Testis (tissue), 2 donors: ENCODE measurements at regions not wholly inside any gene's neighbourhood (a gene's known extent, or its start where the extent isn't known, plus 50 kb on each side); places are given as distances from the start of the nearest gene placed in this dataset.

Experiments
- DNase-seq: peaks from one replicate; pipeline ENCODE4 v3.0.0-alpha.2; 2019
- H3K27ac ChIP-seq, 2 donors: fragments of 200-600 bp; sonication (generic); one replicate each; pipeline ENCODE4 v1.5.1; 2019
- H3K27me3 ChIP-seq: fragments of 200-600 bp; sonication (generic); one replicate; pipeline ENCODE4 v1.5.1; 2019
- H3K36me3 ChIP-seq: fragments of 200-600 bp; sonication (generic); one replicate; pipeline ENCODE4 v1.5.1; 2017; ENCODE audit warnings: low read depth; ENCODE audit errors: missing control alignments
- H3K4me1 ChIP-seq: fragments of 200-600 bp; sonication (generic); one replicate; pipeline ENCODE4 v1.5.1; 2019
- H3K4me3 ChIP-seq, 2 donors: fragments of 200-600 bp; sonication (generic); one replicate each; pipeline ENCODE4 v1.5.1; 2017 to 2019
- H3K9me3 ChIP-seq: fragments of 200-600 bp; sonication (generic); one replicate; pipeline ENCODE4 v1.5.1; 2017
- POLR2A ChIP-seq: fragments of 450-650 bp; IDR thresholded peaks from one replicate; pipeline ENCODE4 v1.6.1; 2017; ENCODE audit warnings: antibody characterized with exemption, mild to moderate bottlenecking, moderate library complexity
- WGBS, 2 donors: methylation state at CpG; one replicate each; pipeline ENCODE4 v1.1.5; 2018; 5-methylcytosine and 5-hydroxymethylcytosine counted together
- intact Hi-C: fragments of 100-400 bp; cut with DNase I; formaldehyde crosslinking; loops from one replicate; pipeline ENCODE4 v1.15.1; 2023; ENCODE audit warnings: low total_unique reads
- TF ChIP-seq, protein P1 (sequence below), 3 experiments: fragments of 450-650 bp in 2 of 3; fragments of 200-600 bp in 1 of 3; sonication (generic) in 1 of 3; IDR thresholded peaks; one replicate each; pipeline ENCODE4 v1.5.1; 2016 to 2019; ENCODE audit warnings: antibody characterized with exemption in 3 of 3, mild to moderate bottlenecking in 2 of 3, moderate library complexity in 1 of 3

DNA sequence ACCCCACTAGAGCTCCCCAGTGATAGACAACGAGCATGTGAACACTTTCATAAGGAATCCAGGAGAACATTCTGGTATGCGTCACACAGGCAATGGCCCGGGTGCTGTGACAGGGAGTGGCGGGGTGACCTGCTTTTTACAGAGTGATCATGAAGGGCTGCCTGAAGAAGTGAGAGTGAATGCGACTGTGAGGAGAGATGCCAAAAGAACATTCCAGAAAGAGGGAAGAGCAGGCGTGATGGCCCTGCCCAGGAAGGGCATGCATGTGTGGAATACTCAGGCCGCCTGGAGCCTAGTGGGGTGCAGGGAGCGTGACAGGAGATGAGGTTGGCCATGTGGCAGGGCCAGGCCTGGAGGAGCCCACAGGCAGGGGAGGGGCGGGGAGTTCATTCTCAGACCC is 53.8 kb downstream of the FZD10 start:
- no peak for TF ChIP-seq POLR2A

DNA sequence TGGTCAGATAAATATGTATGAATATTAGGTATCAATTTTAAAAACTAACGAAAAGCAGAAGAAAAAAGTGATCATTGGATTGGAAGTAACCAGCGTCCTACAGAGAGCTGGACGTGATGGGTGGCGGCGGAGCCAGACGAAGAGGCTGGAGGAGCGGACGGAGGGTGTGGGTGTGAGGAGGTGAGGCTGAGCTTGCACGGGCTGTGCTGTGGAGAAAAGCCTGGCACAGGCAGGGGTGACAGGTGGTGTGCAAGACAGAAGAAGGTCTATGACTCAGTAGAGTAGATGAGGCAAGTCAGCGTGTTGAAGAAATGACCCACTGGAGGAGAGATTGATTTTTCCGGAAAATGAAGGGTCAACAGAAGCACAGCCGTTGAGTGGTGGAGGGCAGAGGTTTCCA is 56.4 kb downstream of the FZD10 start:
- Histone ChIP-seq H3K36me3 (no peaks in the 10 kb centered on the region), H3K9me3 (no peaks in the 10 kb centered on the region), H3K4me3 (no peak overlapping the region), H3K27me3 (no peaks in the 10 kb centered on the region), H3K4me1 (no peaks in the 10 kb centered on the region), H3K27ac (no peak overlapping the region)
- DNase-seq = no peak
- intact Hi-C loops = no loop called here
- 82 to 90% methylated on average over 12 of the region's 12 CpGs for WGBS, 2 donors
- TF ChIP-seq POLR2A = no peak
- TF ChIP-seq, protein P1, sequence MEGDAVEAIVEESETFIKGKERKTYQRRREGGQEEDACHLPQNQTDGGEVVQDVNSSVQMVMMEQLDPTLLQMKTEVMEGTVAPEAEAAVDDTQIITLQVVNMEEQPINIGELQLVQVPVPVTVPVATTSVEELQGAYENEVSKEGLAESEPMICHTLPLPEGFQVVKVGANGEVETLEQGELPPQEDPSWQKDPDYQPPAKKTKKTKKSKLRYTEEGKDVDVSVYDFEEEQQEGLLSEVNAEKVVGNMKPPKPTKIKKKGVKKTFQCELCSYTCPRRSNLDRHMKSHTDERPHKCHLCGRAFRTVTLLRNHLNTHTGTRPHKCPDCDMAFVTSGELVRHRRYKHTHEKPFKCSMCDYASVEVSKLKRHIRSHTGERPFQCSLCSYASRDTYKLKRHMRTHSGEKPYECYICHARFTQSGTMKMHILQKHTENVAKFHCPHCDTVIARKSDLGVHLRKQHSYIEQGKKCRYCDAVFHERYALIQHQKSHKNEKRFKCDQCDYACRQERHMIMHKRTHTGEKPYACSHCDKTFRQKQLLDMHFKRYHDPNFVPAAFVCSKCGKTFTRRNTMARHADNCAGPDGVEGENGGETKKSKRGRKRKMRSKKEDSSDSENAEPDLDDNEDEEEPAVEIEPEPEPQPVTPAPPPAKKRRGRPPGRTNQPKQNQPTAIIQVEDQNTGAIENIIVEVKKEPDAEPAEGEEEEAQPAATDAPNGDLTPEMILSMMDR (IDR thresholded peaks at IDR 0.05) = no peak

More for the DNA sequence above, 53.8 kb downstream of the FZD10 start:
- Histone ChIP-seq H3K36me3 (no peaks in the 10 kb centered on the region), H3K4me1 (no peaks in the 10 kb centered on the region), H3K9me3 (no peaks in the 10 kb centered on the region), H3K4me3 (no peak overlapping the region), H3K27ac (no peak overlapping the region), H3K27me3 (no peaks in the 10 kb centered on the region)
- 86 to 88% methylated on average over 9 of the region's 9 CpGs for WGBS, 2 donors
- intact Hi-C loops = no loop called here
- no peak for DNase-seq

DNA sequence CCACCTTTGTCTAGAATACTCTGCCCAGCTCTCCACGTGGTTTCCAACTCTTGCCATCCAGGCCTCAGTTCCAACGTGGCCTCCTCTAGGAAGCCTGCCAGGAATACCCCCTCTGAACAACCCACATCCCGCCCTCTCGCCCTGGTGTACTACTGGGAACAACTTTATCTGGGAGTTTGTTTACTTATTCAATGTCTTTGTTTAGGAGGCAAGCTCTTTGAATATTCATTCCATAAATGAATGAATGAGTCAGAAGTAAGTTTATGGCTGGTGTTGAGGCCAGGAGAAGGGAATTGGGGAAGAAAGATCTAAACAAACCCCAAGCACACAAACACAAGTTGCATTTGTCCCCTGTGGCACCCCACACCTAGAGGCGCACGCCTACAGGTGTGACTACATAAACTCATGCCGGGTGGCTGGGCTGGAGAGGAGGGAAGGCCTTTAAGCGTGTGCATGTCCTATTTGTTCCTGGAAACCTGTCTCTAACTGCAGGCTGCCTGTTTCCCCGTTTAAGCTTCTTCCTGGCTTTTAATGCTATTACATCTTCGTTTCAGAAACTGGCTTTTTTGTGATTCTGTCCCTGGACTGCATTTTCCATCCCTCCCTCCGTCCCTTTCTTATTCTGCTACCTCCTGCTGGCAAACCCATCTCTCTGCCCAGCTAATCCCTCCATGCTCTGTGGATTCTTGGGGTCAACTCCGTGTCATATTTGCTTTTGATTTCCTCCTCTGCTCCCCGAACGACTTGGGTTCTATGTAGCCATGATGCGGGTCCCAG is 57.9 kb downstream of the FZD10 start:
- H3K4me1 ChIP-seq = no peaks in the 10 kb centered on the region
- WGBS, 2 donors = 36 to 50% methylated on average over 15 of the region's 15 CpGs
- DNase-seq = no peak
- TF ChIP-seq, protein P1 (IDR thresholded peaks at IDR 0.05) = no peak
- TF ChIP-seq POLR2A = no peak
- H3K27ac ChIP-seq = no peak overlapping the region
- no peaks in the 10 kb centered on the region for H3K9me3 ChIP-seq
- H3K27me3 ChIP-seq = no peaks in the 10 kb centered on the region
- intact Hi-C loops = no loop called here
- H3K36me3 ChIP-seq = no peaks in the 10 kb centered on the region
- H3K4me3 ChIP-seq = no peak overlapping the region

DNA sequence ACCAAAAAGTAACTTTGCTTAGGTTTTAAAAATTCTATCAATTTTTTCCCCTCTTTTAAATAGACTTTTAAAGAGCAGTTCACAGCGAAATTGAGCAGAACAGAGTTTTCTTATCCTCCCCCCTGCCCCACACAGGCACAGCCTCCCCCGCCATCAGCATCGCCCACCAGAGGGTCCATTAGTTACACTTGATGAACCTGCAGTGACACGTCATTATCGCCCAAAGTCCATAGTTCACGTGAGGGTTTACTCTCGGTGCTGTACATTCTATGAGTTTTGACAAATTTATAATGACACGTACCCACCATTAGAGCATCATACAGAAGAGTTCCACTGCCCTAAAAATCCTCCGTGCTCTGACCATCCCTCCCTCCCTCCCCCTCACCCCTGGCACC is 58.4 kb downstream of the FZD10 start:
- no peaks in the 10 kb centered on the region for H3K4me1 ChIP-seq
- 41 to 43% methylated on average over 9 of the region's 9 CpGs for WGBS, 2 donors
- no peak for DNase-seq
- no peak for TF ChIP-seq POLR2A
- TF ChIP-seq, protein P1 (IDR thresholded peaks at IDR 0.05) = no peak
- H3K27ac ChIP-seq = no peak overlapping the region
- H3K4me3 ChIP-seq = no peak overlapping the region
- no peaks in the 10 kb centered on the region for H3K9me3 ChIP-seq
- intact Hi-C loops = no loop called here
- H3K27me3 ChIP-seq = no peaks in the 10 kb centered on the region
- no peaks in the 10 kb centered on the region for H3K36me3 ChIP-seq

DNA sequence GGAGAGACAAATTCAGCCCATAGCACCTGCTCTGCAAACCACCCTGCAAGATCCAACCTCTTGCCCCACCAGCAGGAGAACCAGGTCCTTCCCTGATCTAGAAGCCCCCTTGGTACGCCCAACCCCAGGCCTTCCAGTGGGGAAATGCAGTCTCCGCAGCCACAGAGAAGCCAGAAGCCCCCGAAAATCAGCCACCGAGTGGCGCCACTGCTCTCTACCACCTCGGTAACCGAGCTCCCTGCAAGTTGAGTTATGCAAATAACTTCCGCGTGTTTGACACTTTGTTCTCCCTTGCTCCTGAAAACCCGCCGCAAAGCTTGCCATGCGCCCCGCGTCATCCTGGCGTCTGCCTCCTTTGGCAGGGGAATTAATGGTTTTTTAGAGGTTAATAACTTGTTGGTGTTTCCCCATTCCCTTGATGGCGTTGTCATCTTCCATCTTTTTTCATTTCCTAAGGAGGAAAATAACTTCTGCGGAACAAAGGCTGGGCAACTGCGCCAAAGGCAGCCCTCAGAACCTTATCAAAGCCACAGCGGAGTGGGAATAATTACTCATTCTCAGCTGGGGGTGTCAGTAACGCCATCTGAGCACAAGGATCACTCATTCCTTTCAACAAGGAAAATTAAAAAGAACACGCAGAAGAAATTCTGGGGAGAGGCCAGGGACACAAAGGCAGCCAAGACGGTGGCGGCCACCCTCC is 60.4 kb downstream of the FZD10 start:
- TF ChIP-seq, protein P1 (IDR thresholded peaks at IDR 0.05) = no peak
- no peak for TF ChIP-seq POLR2A
- 42 to 50% methylated on average over 23 of the region's 23 CpGs for WGBS, 2 donors

More for the DNA sequence above, 60.4 kb downstream of the FZD10 start:
- no peaks in the 10 kb centered on the region for H3K9me3 ChIP-seq
- no peak overlapping the region for H3K27ac ChIP-seq
- no peaks in the 10 kb centered on the region for H3K27me3 ChIP-seq
- H3K4me3 ChIP-seq = no peak overlapping the region
- intact Hi-C loops = no loop called here
- no peaks in the 10 kb centered on the region for H3K4me1 ChIP-seq
- no peak for DNase-seq
- H3K36me3 ChIP-seq = no peaks in the 10 kb centered on the region
